ENCODE measurements at regions not wholly inside any gene's neighbourhood (a gene's known extent, or its start where the extent isn't known, plus 50 kb on each side); places are given as distances from the start of the nearest gene placed in this dataset.

- no peak for ATAC-seq (ENCODE audit: low read depth)
- H4K20me1 ChIP-seq (ENCODE audit: insufficient read depth, low read length) = no peaks in the 10 kb centered on the region
- no peak overlapping the region for H2AFZ ChIP-seq (replicated peaks; ENCODE audit: low read length, poor library complexity)
- no peak overlapping the region for H4K8ac ChIP-seq (ENCODE audit: low read depth in 2 of 2, low read length in 2 of 2)
- H2BK5ac ChIP-seq (ENCODE audit: low read depth, low read length, poor library complexity, severe bottlenecking) = no peak overlapping the region
- no peaks in the 10 kb centered on the region for H3K9me1 ChIP-seq (ENCODE audit: insufficient read depth, low read length)
- no peak overlapping the region for H3K9ac ChIP-seq (ENCODE audit: low read depth, low read length)
- intact Hi-C loops (cut with micrococcal nuclease) = no loop called here
- H3K4me1 ChIP-seq (ENCODE audit: control insufficient read depth, insufficient read depth, low read length) = no peaks in the 10 kb centered on the region
- H2BK15ac ChIP-seq (ENCODE audit: low read depth, low read length) = no peak overlapping the region
- H3K36me3 ChIP-seq (ENCODE audit: control insufficient read depth, insufficient read depth, low read length) = no peaks in the 10 kb centered on the region
- H3K27me3 ChIP-seq (ENCODE audit: control insufficient read depth, insufficient read depth, low read length) = no peaks in the 10 kb centered on the region
- H3K27ac ChIP-seq (ENCODE audit: insufficient read depth, low read length) = no peak overlapping the region
- BruUV-seq (replicated peaks) = no TSS peak
- no peak overlapping the region for H4K5ac ChIP-seq (ENCODE audit: low read depth, low read length)
- H2BK20ac ChIP-seq (ENCODE audit: low read depth, low read length) = no peak overlapping the region
- no peak overlapping the region for H4K91ac ChIP-seq (ENCODE audit: insufficient read depth, low read depth, low read length)
- H3K14ac ChIP-seq (replicated peaks; ENCODE audit: low read depth, low read length) = no peak overlapping the region
- H3K23ac ChIP-seq (ENCODE audit: low read depth, low read length) = no peak overlapping the region
- in situ Hi-C loops (cut with MboI; ENCODE audit: low sequenced_read_pairs) = no loop called here
- no peak overlapping the region for H3K4me2 ChIP-seq (ENCODE audit: low read depth, low read length)
- H2BK120ac ChIP-seq (ENCODE audit: low read depth, low read length) = no peak overlapping the region
- H3K4ac ChIP-seq (ENCODE audit: low read depth, low read length) = no peak overlapping the region
- H2AK5ac ChIP-seq (ENCODE audit: low read depth, low read length) = no peak overlapping the region
- H2AK9ac ChIP-seq (replicated peaks; ENCODE audit: low read depth, low read length, poor library complexity) = no peak overlapping the region
- TF ChIP-seq POLR2A (IDR thresholded peaks at IDR 0.05; ENCODE audit: low read depth, low read length) (no peak), CEBPB (IDR thresholded peaks at IDR 0.05; ENCODE audit: low read depth, low read length) (no peak), RAD21 (IDR thresholded peaks at IDR 0.05; ENCODE audit: low read length) (no peak), MAZ (IDR thresholded peaks at IDR 0.05; ENCODE audit: borderline replicate concordance, low read depth, low read length) (no peak), USF2 (IDR thresholded peaks at IDR 0.05; ENCODE audit: low read depth, low read length) (no peak), SMC3 (IDR thresholded peaks at IDR 0.05; ENCODE audit: low read depth, low read length) (no peak), FOS (IDR thresholded peaks at IDR 0.05; ENCODE audit: low read depth, low read length) (no peak), NFE2L2 (IDR thresholded peaks at IDR 0.05; ENCODE audit: low read depth, low read length) (no peak), MXI1 (IDR thresholded peaks at IDR 0.05; ENCODE audit: borderline replicate concordance, low read depth, low read length) (no peak), ELK1 (IDR thresholded peaks at IDR 0.05; ENCODE audit: borderline replicate concordance, low read depth, low read length) (no peak), CHD1 (IDR thresholded peaks at IDR 0.05; ENCODE audit: low read depth, low read length) (no peak)
- no peaks in the 10 kb centered on the region for H3K9me3 ChIP-seq (ENCODE audit: control insufficient read depth, insufficient read depth, low read length)
- no peak overlapping the region for H3K4me3 ChIP-seq (ENCODE audit: insufficient read depth, low read depth, low read length)
- dilution Hi-C loops (cut with HindIII; ENCODE audit: low sequenced_read_pairs, unreplicated experiment) = no loop called here
- CTCF ChIA-PET = no interaction called here
- POLR2A ChIA-PET (ENCODE audit: unreplicated experiment) = no interaction called here
- no peak overlapping the region for H3K18ac ChIP-seq (ENCODE audit: low read depth, low read length)
- H3K79me1 ChIP-seq (ENCODE audit: low read depth in 1 of 2, low read length in 2 of 2) = no peaks in the 10 kb centered on the region
- WGBS, 2 experiments (ENCODE audit: extremely low coverage in 2 of 2, insufficient read length in 1 of 2) = no CpG with 5 or more reads among the region's 3 CpGs
- H3K56ac ChIP-seq (ENCODE audit: extremely low read depth, insufficient read depth, low read length) = no peak overlapping the region
- no peak for DNase-seq
Measured at GRCh38 chr4:107452717-107453630, 267.1 kb downstream of the PAPSS1 start.
